Right hindlimb (tissue), 1 donor: ENCODE measurements at regions not wholly inside any gene's neighbourhood (a gene's known extent, or its start where the extent isn't known, plus 50 kb on each side); places are given as distances from the start of the nearest gene placed in this dataset.

Experiments
- DNase-seq: peaks from one replicate; pipeline ENCODE4 v3.0.0-alpha.2; 2018

GRCh38 chr3:30341079-30341478 lies 265.3 kb upstream of the TGFBR2 start:
- DNase-seq = no peak

GRCh38 chr3:30341851-30342250 lies 264.6 kb upstream of the TGFBR2 start:
- DNase-seq = no peak

- DNase-seq = peak; percentile 27
Measured at GRCh38 chr3:30342318-30343060, 263.9 kb upstream of the TGFBR2 start.

- DNase-seq = no peak
Measured at GRCh38 chr3:30343067-30343831, 263.2 kb upstream of the TGFBR2 start.

GRCh38 chr3:30343861-30344260 lies 262.5 kb upstream of the TGFBR2 start:
- no peak for DNase-seq

GRCh38 chr3:30344288-30344687 lies 262.1 kb upstream of the TGFBR2 start:
- DNase-seq = no peak

GRCh38 chr3:30346933-30347320 lies 259.5 kb upstream of the TGFBR2 start:
- no peak for DNase-seq

- DNase-seq = no peak
Measured at GRCh38 chr3:30347679-30348216, 258.7 kb upstream of the TGFBR2 start.

- no peak for DNase-seq
Measured at GRCh38 chr3:30349507-30349906, 256.9 kb upstream of the TGFBR2 start.

GRCh38 chr3:30350011-30350410 lies 256.4 kb upstream of the TGFBR2 start:
- no peak for DNase-seq

- DNase-seq = no peak
Measured at GRCh38 chr3:30350901-30351300, 255.5 kb upstream of the TGFBR2 start.

- DNase-seq = peak; percentile 35
Measured at GRCh38 chr3:30352410-30353318, 253.7 kb upstream of the TGFBR2 start.

- DNase-seq = no peak
Measured at GRCh38 chr3:30353711-30354467, 252.5 kb upstream of the TGFBR2 start.

- DNase-seq = no peak
Measured at GRCh38 chr3:30354513-30354912, 251.9 kb upstream of the TGFBR2 start.

- DNase-seq = no peak
Measured at GRCh38 chr3:30354972-30355371, 251.4 kb upstream of the TGFBR2 start.

- no peak for DNase-seq
Measured at GRCh38 chr3:30355622-30356021, 250.8 kb upstream of the TGFBR2 start.

- DNase-seq = no peak
Measured at GRCh38 chr3:30356866-30357753, 249.3 kb upstream of the TGFBR2 start.

GRCh38 chr3:30357897-30358296 lies 248.5 kb upstream of the TGFBR2 start:
- no peak for DNase-seq

- DNase-seq = no peak
Measured at GRCh38 chr3:30358871-30359270, 247.5 kb upstream of the TGFBR2 start.

- DNase-seq = no peak
Measured at GRCh38 chr3:30368978-30369377, 237.4 kb upstream of the TGFBR2 start.

- no peak for DNase-seq
Measured at GRCh38 chr3:30370681-30371271, 235.6 kb upstream of the TGFBR2 start.
